Activated T-cell treated with anti-CD3 and anti-CD28 coated beads for 24 hours (primary cell): ENCODE measurements at regions not wholly inside any gene's neighbourhood (a gene's known extent, or its start where the extent isn't known, plus 50 kb on each side); places are given as distances from the start of the nearest gene placed in this dataset.
"Not testable (repeated sequence)": the region's sequence is repeated elsewhere in the genome, so short reads cannot be mapped to it uniquely, and the experiment has no call there.

Source experiments
- DNase-seq: peaks from one replicate; pipeline ENCODE4 v3.0.0-alpha.2; 2020; ENCODE audit warnings: low read depth

DNA sequence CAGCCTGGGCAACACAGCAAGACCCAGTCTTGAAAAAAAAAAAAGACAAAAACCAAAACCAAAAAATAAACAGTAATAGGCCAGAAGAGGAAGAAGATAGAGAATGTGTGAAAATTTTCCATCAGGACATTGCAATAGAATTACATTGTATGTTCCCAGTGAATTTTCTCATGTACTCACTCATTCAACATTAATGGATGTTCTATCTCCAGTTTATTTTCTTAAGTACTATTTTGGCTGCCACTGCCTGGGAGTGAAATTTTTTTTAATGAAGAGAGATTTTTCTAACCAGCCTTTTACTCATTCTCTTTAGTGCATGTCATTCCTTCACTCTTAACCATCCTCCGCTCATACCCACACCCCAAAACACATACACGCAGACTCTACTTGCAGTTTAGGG lies 282.8 kb downstream of the ALDH8A1 start:
- no peak for DNase-seq

GRCh38 chr6:134666125-134666524 lies 283.8 kb downstream of the ALDH8A1 start:
- no peak for DNase-seq

GRCh38 chr6:134665029-134665723 lies 284.7 kb downstream of the ALDH8A1 start:
- no peak for DNase-seq

- DNase-seq, result no peak
Observed at GRCh38 chr6:134663800-134664535, 285.9 kb downstream of the ALDH8A1 start.

DNA sequence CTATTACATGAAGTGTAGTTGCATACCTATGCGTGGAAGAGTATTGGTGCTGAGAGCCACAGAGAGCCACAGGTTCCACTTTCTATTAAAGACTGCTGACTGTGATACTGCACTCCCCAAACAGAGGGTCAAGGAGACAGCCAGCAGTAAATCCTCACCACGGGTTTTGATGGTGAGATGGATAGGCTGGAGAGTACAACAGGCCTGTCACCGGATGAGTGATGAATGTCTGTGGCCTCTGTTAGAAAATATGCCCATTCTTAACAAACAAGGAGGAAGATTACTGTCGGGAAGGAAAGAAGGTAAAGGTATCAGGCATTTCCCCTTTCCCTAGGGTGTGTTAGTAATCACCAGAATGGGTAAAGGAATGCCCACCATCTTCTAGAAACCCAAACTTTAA lies 286.5 kb downstream of the ALDH8A1 start:
- no peak for DNase-seq

DNA sequence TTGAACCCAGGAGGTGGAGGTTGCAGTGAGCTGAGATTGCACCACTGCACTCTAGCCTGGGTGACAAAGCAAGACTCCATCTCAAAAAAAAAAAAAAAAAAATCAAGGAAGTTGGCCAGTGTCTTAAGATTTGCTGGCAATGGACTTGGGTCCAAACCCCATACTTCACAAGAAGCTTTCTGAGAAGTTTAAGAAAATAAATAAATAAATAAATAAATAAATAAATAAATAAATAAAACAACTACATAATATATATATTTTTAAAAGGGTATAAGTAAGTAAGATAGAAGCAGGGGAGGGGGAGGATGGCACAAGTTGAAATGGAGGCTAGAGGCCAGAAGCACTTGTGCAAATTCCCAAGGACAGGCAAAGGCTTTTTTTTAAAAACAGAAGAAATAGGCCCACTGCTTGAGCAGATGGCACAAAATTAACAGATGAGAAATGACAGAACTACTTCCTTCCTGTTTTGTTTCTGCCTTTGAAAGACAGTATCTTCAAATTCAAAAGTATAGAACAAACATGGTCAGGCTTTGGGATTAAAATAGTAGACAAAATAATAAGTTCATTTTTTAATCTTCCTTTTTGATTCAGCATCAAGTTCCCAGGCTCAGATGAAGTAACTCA lies 287.7 kb downstream of the ALDH8A1 start:
- no peak for DNase-seq

GRCh38 chr6:134659885-134660284 lies 290.0 kb downstream of the ALDH8A1 start:
- not testable (repeated sequence) for DNase-seq

GRCh38 chr6:134658596-134658995 lies 291.3 kb downstream of the ALDH8A1 start:
- DNase-seq, result no peak

DNA sequence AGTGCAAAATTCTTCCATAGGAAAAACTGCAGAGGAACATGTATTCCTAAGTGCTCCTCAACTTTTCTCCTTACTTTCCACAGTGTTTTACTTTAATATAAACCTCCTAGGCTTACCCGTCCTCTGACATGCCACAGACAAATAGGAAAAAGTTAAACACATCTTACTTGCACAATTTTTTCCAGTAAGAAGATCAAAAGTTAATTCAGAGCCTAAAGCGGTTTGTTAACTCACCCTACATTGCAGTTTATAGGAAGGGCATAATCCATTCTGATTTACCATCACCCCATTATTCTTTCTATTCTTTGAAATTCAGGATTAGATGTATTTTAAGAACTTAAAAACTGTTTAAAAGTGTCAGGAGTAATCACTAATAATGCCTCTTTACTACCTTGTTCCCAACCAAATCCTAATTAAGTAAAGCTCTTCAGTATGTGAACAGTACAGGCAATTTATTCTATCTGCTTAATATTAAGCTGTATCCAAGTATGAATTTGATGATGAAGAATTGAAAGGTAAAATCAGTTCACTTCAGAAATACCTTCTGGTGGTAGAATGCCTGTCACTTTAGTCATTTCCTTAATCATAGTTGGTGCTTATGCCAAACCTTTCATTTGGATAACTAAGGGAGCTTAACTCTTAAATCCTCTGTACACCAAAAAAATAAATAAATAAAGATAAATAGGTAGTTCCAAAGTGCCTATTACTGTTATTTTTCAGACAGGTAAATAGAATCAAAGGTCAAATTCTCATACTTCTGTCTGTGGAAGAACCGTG lies 292.0 kb downstream of the ALDH8A1 start:
- DNase-seq, result no peak

DNA sequence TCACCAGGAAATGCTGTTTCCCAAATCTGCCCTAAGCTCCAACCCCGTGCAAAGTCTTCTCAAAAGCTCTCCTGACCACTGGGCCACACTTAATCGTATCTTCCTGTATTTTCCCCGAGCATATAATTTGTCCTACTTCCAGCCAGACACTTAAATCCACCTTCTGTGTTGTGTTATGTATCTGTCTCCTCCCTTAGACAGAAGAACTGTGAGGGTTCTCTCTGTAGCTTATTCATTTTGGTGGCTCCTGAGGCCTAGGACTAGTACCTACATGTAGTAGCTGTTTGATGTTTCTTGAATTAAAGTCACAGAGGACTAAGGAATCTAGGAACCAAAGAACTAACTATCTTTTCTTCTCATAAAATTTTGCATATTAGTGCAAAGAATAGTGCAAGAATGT lies 292.6 kb downstream of the ALDH8A1 start:
- no peak for DNase-seq

GRCh38 chr6:134654751-134655150 lies 295.1 kb downstream of the ALDH8A1 start:
- DNase-seq, result no peak

DNA sequence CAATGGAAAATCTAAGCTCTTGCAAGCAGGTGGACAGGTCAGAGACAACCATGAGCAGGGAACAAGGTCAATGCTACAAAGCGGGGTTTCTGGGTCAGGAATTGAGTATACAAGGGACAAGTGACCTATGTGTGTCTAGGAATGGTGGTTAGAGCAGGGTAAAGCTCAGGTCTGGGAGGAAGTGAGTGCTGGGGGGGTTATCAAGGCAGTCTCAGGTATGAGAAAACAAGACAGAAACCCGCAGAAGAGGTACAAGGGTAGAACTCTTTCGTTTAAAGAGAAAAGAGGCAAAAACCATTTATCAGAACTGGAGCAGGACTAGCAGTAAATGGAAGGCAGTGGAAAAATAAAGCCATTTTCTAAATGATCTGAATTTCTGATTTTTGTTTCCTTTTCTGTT lies 298.4 kb downstream of the ALDH8A1 start:
- no peak for DNase-seq

GRCh38 chr6:134647861-134648260 lies 302.0 kb downstream of the ALDH8A1 start:
- DNase-seq, result no peak

- no peak for DNase-seq
Observed at GRCh38 chr6:134642819-134643218, 307.1 kb downstream of the ALDH8A1 start.

DNA sequence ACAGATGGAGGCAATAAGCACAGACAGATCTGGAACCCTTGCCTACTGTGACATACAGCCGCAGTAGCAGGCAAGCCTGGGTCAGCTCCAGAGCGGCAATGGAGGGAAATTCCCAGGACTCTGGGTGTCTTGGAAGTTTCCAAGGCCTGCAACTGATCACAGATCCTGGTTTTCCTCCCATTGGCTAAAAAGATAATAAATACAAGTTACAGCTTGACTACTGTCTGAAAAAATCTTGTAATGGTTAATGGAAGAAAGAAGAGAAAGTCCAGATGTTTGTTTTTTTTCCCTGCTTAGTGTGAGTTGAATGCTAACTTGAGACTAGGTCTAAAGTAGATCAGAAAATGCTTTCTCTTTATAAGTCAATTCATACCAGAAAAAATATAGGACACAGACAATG lies 307.6 kb downstream of the ALDH8A1 start:
- no peak for DNase-seq

- DNase-seq, result peak; percentile 74
Observed at GRCh38 chr6:134640975-134641429, 308.9 kb downstream of the ALDH8A1 start.

- DNase-seq, result no peak
Observed at GRCh38 chr6:134640229-134640628, 309.7 kb downstream of the ALDH8A1 start.

- no peak for DNase-seq
Observed at GRCh38 chr6:134637847-134638437, 312.0 kb downstream of the ALDH8A1 start.

- DNase-seq, result no peak
Observed at GRCh38 chr6:134637282-134637681, 312.6 kb downstream of the ALDH8A1 start.

- DNase-seq, result peak; percentile 13
Observed at GRCh38 chr6:134636186-134636799, 313.6 kb downstream of the ALDH8A1 start.

DNA sequence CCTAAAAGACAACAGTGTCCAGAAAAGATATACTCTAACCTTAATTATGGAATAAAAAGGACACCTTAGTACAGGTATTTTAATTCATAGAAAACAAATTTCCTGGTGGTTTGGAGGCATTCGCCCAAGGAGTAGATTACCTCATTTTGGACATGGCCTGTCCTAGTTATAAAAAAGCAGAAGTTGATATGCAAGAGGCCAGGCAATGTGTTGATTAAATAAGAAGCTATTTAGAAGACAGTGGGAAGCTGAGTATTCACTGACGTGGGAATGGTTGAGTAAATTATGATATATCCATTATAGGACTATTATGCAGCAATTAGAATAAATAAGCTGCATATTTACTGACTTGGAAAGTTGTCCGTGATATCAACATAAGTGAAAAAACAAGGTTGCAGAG lies 314.9 kb downstream of the ALDH8A1 start:
- DNase-seq, result no peak

GRCh38 chr6:134634466-134634865 lies 315.4 kb downstream of the ALDH8A1 start:
- no peak for DNase-seq
